Stimulated activated CD8-positive, alpha-beta memory T cell treated with anti-CD3 and anti-CD28 coated beads, Interleukin-7, amount 100 ng/mL, for 48 hours (primary cell): ENCODE measurements at regions not wholly inside any gene's neighbourhood (a gene's known extent, or its start where the extent isn't known, plus 50 kb on each side); places are given as distances from the start of the nearest gene placed in this dataset.
A peak's percentile ranks its signal among the peaks of the same experiment; 100 is the strongest.
"Not testable (repeated sequence)": the region's sequence is repeated elsewhere in the genome, so short reads cannot be mapped to it uniquely, and the experiment has no call there.

Source experiments
- DNase-seq, 2 donors: peaks; one replicate each; pipeline ENCODE4 v3.0.0-alpha.2; 2020; ENCODE audit warnings: low read depth in 1 of 2; ENCODE audit errors: extremely low read depth in 1 of 2

DNA sequence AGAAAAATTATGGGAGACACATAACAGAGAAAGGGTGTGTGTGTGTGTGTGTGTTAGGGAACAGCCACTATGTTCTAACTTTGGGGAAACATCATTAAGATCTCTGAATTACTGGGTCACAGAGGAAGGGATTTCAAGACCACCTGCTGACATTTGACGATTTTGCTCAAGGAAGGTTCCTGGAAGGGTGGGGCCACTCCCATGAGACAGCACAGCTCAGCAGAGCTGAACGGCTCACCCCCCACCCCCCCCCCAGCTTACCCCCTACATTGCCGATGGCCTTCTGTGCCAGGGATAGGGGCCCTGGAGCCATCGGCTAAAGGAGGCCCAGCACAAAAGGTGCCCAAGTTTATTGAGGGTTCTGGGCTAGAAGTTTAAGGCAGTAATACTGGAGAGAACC is 122.4 kb downstream of the NPIPB11 start:
- DNase-seq: not testable (repeated sequence)

DNA sequence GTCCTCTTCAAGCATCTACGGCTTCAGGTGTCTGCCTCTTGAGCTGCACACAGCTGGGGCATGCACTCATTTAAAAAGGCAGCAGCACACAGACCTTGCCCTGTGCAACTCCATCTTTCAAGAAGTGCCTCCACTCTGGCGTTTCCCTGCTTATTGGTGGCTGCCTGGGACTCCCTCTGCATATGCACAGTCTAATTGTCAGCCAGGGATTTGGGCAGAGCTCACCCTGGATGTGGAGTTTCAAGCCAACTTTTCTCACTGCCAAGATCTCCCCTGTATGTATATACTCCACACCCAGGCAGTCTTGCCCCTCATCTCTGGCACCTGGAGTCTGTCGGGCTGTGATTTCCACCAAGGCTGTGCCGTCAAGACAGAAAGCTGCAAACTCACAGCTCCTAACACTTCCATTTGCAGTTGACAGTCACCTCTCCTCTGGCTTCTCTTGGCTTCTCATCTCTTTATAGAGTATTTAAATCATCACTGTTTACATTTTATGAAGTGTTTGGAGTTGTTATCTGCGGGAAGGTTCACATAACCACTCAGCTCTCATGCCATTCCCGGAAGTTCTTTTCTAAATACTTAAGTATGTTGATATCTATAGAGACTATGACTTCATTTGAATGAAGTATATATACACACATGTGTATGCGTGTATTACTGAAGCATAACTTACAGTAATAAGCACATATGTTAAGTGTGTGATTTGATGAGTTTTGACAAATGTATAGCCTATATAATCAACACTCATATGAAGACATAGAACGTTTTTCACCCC is 128.2 kb downstream of the NPIPB11 start:
- DNase-seq: not testable (repeated sequence)

DNA sequence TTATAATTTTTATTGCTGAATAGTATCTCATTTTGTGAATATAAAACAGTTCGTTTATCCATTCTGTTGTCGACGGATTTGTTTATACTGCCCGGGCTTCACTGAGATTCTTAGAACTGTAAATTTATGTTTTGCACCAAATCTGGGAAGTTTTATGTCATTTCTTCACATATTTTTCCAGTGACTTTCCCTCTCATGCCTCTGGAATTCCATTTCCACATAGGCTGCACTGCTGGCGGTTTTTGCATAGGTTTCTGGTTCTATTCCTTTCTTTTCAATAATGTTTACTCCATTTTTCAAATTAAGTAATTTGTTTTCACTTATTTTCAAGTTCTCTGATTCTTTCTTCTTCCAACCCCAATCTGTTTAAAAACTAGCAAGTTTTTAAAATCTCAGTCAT is 130.1 kb downstream of the NPIPB11 start:
- DNase-seq: not testable (repeated sequence)

DNA sequence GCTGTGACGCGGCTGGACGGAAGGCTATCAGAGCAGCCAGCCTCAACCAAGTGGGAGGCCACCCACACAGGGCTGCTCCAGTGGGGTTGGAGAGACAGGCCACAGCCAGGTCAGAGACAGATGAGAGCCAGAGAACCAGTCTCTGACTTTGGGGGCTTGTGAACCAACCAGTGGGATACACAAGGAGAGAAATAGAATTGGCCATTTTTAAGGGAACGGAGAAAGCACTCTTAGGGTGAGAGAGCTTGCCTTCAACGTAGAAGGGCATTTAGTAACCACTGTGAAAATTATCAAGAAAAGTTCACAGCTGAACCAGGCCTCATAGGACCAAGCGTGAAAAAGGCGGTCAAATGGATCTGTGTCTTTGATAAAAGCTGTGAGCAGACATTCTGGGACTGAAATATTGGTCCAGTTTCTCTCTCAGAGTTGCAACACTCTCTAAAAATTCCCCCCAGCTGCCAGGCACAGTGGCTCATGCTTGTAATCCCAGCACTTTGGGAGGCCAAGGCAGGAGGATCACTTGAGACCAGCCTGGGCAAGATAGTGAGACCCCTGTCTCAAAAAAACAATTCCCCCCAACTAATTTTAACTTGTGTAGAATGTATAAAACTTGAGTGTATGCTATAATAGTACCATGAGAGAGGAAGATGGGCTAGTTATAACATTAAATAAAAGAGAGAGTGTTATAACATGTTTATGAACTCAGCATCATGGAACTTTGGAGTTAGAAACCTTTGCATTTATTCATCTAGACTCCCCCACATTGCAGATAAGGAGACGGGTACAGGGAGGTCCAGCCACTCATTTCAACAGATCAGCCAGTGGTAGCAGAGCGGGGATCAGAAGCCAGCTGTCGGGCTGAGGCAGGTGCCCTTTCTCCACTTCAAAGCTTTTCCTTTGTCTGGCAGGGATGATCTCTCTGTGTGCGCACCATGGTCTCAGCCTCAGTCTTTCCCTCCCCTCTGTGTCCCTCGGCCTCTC is 132.2 kb downstream of the NPIPB11 start:
- not testable (repeated sequence) for DNase-seq

DNA sequence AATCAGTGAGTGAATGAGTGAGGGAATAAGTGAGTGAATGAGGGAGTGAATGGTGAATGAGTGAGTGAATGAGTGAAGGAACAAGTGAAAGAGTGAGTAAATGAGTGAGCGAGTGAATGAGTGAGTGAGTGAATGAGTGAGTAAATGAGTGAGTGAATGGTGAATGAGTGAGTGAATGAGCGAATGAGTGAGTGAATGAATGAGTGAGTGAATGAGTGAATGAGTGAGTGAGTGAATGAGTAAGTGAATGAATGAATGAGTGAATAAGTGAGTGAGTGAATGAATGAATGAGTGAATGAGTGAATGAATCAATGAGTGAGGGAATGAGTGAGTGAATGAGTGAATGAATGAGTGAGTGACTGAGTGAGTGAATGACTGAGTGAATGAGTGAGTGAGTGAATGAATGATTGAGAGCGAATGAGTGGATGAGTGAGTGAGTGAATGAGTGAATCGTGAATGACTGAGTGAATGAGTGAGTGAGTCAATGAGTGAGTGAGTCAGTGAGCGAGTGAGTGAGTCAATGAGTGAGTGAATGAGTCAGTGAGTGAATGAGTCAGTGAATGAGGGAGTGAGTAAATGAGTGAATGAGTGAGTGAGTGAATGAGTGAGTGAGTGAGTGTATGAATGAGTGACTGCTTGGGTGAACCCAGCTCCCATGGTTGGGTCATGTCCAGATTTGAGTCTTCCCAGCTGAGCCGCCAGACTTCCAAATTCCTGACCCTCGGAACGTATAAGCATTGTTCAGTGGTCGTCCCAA is 133.0 kb downstream of the NPIPB11 start:
- not testable (repeated sequence) for DNase-seq

DNA sequence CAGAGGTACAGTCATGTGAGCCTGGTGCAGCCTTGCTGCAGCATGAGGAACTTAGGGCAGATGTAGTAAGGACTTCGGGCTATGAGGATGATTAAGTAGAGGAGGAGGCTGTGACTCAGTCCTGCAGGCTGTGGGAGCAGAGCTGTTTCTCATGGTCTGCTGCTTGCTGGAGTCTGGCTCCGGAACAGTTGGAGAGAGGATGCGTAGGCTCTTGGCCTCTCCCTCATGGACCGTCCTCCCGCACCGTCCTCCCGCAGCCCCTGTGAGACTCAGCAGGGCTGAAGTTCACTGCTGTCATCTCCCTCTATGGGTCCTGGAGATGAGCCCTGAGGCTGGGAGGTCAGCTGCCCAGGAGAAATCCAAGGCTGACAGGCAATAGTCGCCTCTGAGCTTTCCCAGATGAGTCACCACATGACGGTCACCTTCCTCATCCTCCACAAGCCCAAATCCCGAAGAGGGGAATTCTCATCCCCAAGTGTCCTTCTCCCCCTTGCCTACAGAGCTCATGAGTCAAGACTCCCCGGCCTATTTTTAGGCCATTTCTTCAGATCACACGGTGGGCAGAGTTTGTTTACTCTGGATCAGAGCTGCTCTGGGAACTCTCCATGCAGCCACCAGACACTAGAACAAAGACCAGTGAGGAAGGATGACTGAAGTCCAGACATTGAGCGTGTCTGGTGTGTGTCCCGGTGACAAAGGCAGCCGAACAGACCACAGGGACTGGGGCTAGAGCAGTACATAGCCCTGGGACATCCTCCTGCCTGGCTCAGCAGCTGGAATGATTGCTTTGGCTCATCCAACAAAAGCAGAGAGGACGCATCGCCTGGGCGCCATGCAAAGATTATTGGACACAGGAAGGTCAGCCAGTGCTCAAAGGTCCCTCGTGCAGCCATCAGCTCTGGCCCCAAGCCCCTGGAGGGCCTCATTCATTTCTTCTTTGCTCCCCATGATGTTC is 134.5 kb downstream of the NPIPB11 start:
- not testable (repeated sequence) for DNase-seq

DNA sequence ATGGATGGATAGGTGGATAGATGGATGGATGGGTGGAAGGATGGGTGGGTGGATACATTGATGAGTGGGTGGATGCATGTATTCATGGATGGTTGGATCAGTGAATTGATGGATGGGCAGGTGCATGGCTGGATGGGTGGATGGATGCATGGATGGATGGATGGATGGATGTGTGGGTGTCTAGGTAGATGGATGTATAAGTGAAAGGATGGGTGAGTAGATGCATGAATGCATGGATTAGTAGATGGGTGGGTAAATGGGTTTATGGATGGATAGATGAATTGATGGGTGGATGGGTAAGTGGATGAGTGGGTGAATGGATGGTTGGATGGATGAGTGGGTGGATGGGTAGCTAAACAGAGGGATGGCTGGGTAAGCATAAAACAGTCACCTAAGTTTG is 135.6 kb downstream of the NPIPB11 start:
- DNase-seq: not testable (repeated sequence)

DNA sequence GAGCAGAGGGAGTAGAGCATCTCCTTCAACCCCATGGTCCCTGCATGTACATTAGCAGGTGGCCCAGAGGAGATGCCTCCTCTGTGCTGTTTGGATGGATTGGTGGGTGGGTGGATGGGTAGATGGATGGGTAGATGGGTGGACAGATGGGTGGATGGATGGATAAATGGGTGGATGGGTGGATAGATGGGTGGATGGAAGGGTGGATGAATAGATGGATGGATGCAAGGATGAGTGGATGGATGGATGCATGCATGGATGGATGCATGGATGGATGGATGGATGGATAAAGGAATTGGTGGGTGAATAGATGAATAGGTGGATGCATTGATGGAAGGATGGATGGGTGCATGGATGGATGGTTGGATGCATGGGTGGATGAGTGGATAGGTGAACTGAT is 136.5 kb downstream of the NPIPB11 start:
- DNase-seq: not testable (repeated sequence)

DNA sequence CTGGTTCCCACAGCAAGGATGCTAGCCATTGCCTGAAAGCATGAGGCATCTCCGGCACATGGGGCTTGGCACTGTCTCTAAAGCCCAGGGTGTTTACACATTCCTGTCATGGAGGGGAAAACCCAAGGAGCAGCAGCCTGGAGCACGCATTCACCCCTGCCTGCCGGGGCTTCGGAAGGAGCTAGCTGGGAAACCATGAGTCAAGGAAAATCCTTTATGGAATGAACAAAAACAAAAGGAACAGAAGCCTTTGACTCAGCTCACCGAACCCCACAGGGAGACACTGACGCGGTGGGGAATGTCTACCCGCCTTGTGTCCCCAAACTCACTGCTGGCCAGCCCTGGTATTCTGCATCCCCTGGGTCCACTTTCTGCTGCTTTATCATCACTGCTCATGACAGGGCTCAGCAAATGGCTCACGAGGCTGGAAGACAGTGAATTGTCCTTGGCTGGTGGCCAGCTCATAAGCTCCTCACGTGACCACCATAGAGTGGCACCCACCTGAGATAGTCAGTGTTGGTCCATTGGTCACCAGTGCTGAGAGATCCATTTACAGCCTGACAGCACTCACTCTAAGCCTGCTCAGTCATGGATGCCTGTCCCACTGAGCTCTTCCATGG is 137.2 kb downstream of the NPIPB11 start:
- DNase-seq: not testable (repeated sequence)

DNA sequence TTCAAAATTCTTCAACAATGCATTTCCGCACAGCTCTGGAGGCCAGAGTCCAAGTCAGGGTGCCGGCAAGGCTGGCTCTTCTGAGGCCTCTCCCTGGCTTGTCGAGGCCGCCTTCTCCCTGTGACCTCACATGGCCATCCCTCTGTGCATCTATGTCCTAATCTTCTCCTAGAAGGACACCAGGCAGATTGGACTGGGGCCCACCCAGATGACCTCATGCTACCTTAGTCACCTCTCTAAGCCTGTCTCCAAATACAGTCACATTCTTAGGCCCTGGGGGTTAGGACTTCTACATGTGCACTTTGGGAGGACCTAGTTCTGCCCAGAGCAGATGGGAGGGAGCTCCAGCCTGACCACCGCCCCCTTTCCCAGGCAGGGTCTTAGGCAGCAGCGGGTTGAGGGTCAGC is 137.7 kb downstream of the NPIPB11 start:
- not testable (repeated sequence) for DNase-seq

DNA sequence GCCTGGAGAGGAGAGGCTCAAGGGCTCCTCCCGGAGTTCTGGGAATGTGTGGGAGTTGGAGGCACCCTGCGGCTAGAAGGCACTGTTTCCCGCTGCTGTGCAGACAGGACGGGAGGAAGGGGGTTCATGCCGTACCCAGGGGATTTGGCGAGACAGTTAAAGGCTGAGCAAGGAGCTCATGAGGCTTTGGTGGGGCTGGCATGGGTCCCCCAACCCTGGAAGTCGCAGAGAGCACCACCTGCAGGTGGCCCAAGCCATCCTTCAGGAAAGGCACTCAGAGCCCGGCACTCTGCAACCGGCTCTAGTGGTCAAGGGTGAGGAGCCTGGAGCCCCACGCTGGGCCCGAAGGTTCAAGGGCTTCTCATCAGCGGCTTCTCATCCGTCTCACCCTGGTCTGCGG is 138.2 kb downstream of the NPIPB11 start:
- DNase-seq: not testable (repeated sequence)

DNA sequence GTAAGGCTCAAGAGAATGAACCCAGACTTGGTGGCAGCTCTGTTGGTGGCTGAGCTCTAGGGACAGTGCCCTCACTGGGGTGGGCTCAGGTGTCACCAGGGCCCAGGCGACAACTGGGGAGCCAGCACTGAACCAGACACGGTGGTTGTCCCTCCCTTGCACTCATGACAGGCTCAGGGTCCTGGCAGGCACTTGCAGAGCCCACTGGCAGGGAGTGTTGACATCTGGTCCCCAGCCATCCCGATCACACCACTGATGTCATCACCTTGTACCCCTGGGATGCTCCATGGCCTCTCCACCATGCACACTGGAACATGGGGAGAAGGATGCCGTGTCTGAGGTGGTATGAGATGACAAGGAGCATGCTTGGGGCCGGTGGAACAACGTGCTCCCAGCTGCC is 138.6 kb downstream of the NPIPB11 start:
- not testable (repeated sequence) for DNase-seq

DNA sequence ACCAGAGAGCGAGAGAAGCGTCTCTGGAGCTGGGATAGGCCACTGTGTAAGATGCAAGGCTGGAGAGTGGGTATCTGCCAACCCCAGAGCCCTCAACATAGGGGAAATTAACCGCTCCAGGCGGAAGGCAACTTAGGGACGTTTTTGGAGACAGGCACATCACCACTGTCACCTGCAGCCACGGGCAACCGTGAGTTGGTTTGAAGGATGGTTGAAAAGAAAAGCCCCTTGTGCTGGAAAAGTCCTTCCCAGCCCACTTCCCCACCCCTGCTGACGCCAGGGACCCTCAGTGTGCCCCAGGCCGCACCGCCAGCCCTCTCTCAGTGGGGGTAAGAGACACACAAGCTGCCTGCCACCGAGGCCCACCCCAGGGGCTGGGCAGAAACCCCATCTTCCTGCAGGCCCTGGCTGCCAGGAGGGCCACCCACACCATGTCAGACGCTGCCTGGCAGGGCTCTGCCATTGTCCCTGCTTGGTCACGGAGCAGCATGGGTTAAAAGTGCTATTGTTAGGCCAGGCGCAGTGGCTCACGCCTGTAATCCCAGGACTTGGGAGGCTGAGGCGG is 139.4 kb downstream of the NPIPB11 start:
- DNase-seq: not testable (repeated sequence)

DNA sequence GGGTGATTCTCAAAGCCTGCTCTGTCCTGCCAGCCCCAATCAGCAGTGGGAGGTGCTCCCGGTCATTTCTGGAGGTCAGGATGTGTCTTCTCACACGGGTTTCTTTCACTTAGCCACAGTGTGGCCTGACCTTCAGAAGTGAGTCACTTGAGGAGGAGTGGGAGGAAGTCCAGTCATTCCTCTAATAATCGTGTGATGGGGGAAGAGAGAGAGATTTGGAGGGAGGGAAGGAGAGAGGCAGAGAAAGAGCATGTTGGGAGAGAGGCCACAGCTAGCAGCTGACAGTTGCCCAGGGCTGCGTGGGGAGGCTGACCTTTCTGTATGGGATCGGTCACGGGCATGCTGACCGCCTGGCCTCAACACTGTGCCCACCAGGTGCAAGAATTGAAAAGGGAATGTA is 139.9 kb downstream of the NPIPB11 start:
- DNase-seq: peak in 1 of 2 donors; percentile 15

DNA sequence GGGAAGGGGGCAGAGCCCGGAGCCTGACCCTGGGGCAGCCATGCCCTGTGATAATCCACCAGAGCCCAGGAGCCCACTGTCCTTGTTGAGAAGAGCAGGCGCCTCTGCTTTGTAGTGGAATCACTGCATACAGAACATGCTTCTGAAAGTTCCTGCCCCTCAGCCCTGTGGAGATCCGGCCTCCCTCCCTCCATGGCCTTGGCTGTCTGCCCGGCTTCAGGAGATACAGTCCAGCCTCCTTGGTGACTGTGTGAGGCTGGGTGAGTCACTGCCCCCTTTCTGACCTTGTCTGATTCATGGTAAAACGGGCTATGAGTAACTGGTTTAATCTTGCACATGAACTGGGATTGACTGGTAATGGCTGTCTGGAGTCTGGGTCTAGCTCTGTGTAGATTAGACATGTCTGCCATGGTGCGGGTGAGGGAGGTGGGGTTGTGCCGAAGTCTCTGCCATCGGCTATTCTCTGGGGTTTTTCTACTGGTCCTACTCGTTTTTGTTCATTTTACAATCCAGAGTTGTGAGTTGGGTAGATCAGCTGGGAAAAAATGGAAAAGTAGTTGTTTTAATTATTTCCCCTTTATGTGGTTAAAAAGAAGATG is 141.2 kb downstream of the NPIPB11 start:
- peak in 1 of 2 donors; percentile 12 for DNase-seq

DNA sequence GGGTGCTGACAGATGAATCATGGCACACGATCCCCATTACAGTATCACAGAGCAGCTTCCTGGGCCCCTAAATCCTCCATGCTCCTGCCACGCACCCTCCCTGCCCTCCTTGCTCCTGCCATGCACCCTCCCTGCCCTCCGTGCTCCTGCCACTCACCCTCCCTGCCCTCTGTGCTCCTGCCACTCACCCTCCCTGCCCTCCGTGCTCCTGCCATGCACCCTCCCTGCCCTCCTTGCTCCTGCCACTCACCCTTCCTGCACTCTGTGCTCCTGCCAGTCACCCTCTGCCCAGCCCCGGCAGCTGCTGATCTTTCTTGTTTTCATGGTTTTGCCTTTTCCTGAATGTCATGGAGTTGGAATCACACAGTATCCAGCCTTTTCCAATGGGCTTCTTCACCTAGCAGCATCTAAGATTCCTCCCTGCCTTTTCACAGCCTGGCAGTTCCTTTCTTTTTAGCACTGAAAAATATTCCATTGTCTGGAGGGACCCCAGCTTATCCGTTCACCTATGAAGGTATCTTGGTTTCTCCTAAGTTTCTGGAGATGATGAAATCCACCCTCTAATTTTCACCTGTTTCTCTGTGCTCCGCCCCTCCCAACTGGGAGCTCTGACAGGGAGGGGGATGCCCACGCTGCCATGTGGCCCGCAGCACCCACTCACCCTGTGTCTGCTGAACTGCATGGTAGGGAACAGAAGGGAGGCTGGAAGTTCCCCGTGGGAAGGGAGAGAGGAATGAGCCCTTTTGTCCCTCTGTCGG is 142.3 kb downstream of the NPIPB11 start:
- DNase-seq: not testable (repeated sequence)

DNA sequence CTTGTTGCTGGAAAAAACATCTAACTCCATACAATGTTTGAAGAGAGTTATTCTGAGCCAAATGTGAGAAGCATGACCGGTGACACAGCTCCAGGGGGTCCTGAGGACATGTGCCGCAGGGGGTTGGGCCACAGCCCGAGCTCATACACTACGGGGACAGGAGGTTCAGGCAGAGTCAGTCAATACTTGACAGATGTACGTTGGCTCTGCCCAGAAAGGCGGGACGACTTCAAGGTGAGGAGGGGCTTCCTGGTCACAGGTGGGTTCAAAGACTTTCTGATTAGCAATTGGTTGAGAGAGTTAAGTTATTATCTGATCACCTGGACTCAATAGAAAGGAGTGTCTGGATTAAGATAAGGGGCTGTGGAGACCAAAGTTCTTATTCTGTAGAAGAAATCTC is 143.8 kb downstream of the NPIPB11 start:
- DNase-seq: not testable (repeated sequence)
